ENCODE measurements at regions not wholly inside any gene's neighbourhood (a gene's known extent, or its start where the extent isn't known, plus 50 kb on each side); places are given as distances from the start of the nearest gene placed in this dataset.

GRCh38 chr15:96699871-96700401 lies 369.4 kb downstream of the NR2F2 start:
- DNase-seq (ENCODE audit: low spot score): no peak
- in situ Hi-C loops (cut with HindIII; ENCODE audit: low sequenced_read_pairs): no loop called here

DNA sequence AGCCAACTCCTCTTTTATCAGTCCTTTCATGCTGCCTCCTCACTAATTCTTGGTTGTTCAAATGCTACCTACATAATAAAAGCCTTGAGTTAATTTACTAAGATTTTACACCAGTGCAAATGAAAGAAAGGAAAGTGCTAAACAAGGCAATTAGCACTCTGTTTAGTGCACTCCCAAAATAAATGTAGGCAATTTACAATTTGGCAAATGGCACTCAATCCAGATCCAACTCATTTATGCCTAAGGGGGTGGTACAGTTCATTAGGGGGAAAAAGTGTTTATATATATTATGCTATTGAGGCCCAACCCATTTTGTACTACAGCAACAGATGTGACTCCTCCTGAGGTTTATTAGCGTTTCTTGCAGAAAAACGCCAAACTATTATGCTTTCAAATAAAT lies 370.1 kb downstream of the NR2F2 start:
- no peak for DNase-seq (ENCODE audit: low spot score)
- in situ Hi-C loops (cut with HindIII; ENCODE audit: low sequenced_read_pairs): no loop called here

GRCh38 chr15:96701443-96701842 lies 370.9 kb downstream of the NR2F2 start:
- in situ Hi-C loops (cut with HindIII; ENCODE audit: low sequenced_read_pairs): no loop called here
- no peak for DNase-seq (ENCODE audit: low spot score)

- no peak for DNase-seq (ENCODE audit: low spot score)
- in situ Hi-C loops (cut with HindIII; ENCODE audit: low sequenced_read_pairs): no loop called here
Measured at GRCh38 chr15:96701877-96702276, 371.4 kb downstream of the NR2F2 start.

- DNase-seq (ENCODE audit: low spot score): no peak
- in situ Hi-C loops (cut with HindIII; ENCODE audit: low sequenced_read_pairs): no loop called here
Measured at GRCh38 chr15:96702589-96702988, 372.1 kb downstream of the NR2F2 start.

DNA sequence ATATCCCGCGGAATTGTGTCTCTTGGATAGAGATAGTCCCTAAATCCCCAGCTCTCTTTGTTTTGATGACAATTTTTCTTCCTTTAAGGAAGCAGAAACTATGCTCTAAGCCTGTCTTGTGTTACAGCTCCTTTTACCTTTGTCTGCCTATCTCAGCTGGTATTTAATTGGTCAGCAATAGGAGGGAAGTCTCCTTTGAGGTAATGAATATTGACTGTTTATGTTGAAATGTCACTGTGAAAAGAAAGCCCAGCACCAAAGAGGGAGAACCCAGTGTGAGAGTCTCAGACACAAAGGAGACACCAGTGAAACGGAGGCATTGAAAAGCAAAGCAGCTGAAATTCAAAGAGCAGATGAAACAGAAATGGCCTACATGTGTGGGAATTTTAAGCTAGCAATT lies 372.6 kb downstream of the NR2F2 start:
- in situ Hi-C loops (cut with HindIII; ENCODE audit: low sequenced_read_pairs): no loop called here
- no peak for DNase-seq (ENCODE audit: low spot score)

GRCh38 chr15:96703794-96704550 lies 373.5 kb downstream of the NR2F2 start:
- in situ Hi-C loops (cut with HindIII; ENCODE audit: low sequenced_read_pairs): no loop called here
- no peak for DNase-seq (ENCODE audit: low spot score)

DNA sequence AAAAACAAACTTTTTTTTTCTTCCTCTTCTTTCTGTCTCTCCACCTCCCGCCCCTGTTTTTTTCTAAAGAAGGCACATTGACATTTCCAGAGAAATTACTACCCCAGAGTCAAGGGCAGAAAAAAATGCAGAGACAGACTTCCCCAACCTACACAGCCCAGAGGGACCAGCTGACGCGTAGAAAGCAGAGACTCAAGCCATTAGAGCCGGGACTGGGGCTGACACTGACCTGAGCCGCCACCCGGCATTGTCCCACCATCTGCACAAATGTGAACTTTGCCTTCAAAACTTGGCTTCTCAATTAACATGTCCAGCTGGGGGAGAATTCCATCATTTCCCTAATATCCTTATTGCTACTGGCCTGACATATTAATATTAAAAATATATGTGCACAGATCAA lies 385.6 kb downstream of the NR2F2 start:
- in situ Hi-C loops (cut with HindIII; ENCODE audit: low sequenced_read_pairs): no loop called here
- no peak for DNase-seq (ENCODE audit: low spot score)

GRCh38 chr15:96716478-96716877 lies 386.0 kb downstream of the NR2F2 start:
- DNase-seq (ENCODE audit: low spot score): no peak
- in situ Hi-C loops (cut with HindIII; ENCODE audit: low sequenced_read_pairs): no loop called here

GRCh38 chr15:96720251-96720650 lies 389.8 kb downstream of the NR2F2 start:
- in situ Hi-C loops (cut with HindIII; ENCODE audit: low sequenced_read_pairs): no loop called here
- no peak for DNase-seq (ENCODE audit: low spot score)

DNA sequence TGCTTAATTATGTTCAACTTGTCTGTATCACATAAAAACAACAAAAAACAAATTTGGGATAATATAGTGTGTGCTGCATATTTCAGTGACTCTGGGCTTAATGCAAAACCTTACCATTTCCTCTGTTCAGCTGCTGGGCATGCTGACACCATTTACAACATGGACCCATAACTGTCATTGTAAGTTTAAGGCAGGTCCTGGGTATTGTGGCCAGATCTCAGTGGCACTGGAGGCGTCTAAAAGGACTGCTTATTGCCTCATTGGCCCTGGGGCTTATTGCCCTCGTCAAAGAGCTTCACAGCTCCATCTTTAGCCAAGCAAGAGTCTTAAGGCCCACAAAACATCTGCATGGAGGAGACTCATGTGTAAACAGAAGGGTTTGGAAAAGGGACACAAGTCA lies 390.2 kb downstream of the NR2F2 start:
- DNase-seq (ENCODE audit: low spot score): no peak
- in situ Hi-C loops (cut with HindIII; ENCODE audit: low sequenced_read_pairs): no loop called here

GRCh38 chr15:96728591-96728990 lies 398.1 kb downstream of the NR2F2 start:
- no peak for DNase-seq (ENCODE audit: low spot score)
- in situ Hi-C loops (cut with HindIII; ENCODE audit: low sequenced_read_pairs): no loop called here

- DNase-seq (ENCODE audit: low spot score): no peak
- in situ Hi-C loops (cut with HindIII; ENCODE audit: low sequenced_read_pairs): no loop called here
Measured at GRCh38 chr15:96732704-96733103, 402.2 kb downstream of the NR2F2 start.

DNA sequence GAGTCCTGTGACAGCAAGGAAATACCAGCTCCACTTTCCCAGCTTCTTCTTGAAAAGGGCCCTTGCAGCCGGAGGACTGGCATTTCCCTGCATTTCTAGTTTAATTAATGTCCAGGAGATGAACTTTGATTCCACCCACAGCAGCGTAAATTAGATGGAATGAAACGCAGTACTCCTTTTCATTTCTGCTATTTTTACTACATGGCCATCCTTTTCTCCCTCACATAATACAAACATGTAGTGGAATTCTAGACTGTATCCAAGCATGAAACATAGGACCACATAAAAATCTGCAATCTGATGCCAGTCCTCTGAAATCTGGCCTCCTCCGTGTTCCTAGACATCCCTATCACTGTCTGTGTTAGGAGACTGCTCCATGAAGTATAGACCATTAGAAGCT lies 403.2 kb downstream of the NR2F2 start:
- no peak for DNase-seq (ENCODE audit: low spot score)
- in situ Hi-C loops (cut with HindIII; ENCODE audit: low sequenced_read_pairs): no loop called here

DNA sequence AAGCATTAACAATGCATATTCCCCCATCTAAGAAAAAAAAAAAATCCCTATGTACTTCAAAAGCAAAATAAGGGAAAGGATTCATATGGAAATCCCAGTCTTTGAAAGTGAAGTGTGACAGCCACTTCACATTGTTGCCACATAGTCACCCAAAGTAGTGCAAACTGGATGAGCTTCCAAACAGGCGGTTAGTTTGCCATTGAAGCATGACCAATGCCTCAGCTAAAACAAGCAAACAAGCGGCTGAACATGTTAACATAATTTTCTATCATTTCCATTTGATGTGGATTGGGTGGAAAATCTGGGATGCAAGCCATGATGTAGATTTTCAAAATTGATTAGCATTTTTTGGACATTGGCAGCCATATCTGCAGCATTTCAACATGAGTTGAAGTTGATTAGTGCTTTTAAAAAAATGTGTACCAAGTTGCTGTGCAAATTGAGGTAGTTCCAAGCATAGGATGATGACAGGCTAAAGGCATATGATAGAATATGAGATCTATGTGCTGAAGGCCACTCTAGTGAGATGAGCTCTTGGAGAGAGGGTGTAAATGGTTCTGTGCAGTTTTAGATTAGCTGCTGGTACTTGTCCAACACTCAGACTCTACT lies 405.2 kb downstream of the NR2F2 start:
- DNase-seq (ENCODE audit: low spot score): no peak
- in situ Hi-C loops (cut with HindIII; ENCODE audit: low sequenced_read_pairs): no loop called here

DNA sequence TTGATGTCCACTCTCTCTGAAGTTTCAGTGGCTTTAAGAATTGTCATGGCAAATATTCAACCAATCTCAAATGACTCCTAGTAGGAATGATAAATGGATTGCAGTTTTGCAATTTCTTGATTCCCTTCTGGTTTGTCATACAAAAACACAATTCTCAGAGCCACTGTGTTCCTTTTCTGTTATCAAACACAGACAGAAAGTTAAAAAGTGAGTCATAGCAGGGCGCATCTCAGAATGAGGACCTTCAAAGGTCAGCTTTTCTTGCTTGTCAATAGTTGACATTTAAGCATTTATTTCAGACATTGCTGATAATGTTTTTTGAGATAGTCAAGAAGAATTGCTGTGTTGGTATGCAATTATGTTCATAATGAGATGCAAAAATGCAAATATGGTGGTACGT lies 405.9 kb downstream of the NR2F2 start:
- no peak for DNase-seq (ENCODE audit: low spot score)
- in situ Hi-C loops (cut with HindIII; ENCODE audit: low sequenced_read_pairs): no loop called here

GRCh38 chr15:96737408-96737807 lies 406.9 kb downstream of the NR2F2 start:
- no peak for DNase-seq (ENCODE audit: low spot score)
- in situ Hi-C loops (cut with HindIII; ENCODE audit: low sequenced_read_pairs): no loop called here

- no peak for DNase-seq (ENCODE audit: low spot score)
- in situ Hi-C loops (cut with HindIII; ENCODE audit: low sequenced_read_pairs): no loop called here
Measured at GRCh38 chr15:96746665-96747064, 416.2 kb downstream of the NR2F2 start.

DNA sequence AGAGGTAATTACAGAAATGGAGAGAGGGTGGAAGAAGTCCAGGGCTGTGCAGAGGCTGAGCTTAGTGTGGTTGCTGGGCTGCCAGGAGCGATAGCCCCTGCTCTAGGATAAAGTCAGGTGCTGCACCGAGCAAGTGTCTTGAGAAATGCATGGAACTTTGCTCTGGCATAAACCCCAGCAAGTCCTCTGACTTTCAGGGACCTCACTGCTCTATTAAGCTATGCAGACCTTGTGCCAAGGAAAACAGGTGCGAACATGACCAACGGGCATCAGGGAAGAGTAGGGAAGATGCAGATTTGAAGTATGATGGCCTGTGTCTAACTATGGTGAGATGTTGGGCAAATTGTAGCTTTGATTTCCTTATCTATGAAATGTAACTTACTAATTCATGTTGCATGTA lies 416.8 kb downstream of the NR2F2 start:
- in situ Hi-C loops (cut with HindIII; ENCODE audit: low sequenced_read_pairs): no loop called here

GRCh38 chr15:96750361-96750760 lies 419.9 kb downstream of the NR2F2 start:
- DNase-seq (ENCODE audit: low spot score): no peak
- in situ Hi-C loops (cut with HindIII; ENCODE audit: low sequenced_read_pairs): no loop called here

More for the DNA sequence above, 416.8 kb downstream of the NR2F2 start:
- DNase-seq (ENCODE audit: low spot score): no peak

- in situ Hi-C loops (cut with HindIII; ENCODE audit: low sequenced_read_pairs): no loop called here
- no peak for DNase-seq (ENCODE audit: low spot score)
Measured at GRCh38 chr15:96756146-96756545, 425.6 kb downstream of the NR2F2 start.
